ENCODE measurements at regions not wholly inside any gene's neighbourhood (a gene's known extent, or its start where the extent isn't known, plus 50 kb on each side); places are given as distances from the start of the nearest gene placed in this dataset.

DNA sequence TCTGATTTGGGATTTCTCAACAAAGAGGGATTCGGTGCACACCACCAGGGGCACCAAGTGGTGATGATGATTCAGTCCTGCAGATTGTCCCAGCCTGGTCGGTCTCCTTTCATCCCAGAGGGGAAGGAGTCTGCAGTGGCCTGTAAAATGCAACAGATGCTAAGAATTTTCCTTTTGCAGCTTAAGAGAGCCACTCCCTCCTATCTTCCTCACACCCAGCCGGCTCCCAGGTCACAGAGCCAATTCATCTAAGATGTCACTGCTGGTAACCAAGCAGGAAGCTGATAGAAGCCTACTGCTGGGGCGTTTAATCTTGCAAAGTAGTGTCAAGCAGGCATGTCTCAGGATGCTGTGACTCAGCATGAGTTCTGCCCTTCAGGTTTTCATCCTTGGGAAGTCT is 203.8 kb upstream of the LRFN2 start:
- no peak for DNase-seq

DNA sequence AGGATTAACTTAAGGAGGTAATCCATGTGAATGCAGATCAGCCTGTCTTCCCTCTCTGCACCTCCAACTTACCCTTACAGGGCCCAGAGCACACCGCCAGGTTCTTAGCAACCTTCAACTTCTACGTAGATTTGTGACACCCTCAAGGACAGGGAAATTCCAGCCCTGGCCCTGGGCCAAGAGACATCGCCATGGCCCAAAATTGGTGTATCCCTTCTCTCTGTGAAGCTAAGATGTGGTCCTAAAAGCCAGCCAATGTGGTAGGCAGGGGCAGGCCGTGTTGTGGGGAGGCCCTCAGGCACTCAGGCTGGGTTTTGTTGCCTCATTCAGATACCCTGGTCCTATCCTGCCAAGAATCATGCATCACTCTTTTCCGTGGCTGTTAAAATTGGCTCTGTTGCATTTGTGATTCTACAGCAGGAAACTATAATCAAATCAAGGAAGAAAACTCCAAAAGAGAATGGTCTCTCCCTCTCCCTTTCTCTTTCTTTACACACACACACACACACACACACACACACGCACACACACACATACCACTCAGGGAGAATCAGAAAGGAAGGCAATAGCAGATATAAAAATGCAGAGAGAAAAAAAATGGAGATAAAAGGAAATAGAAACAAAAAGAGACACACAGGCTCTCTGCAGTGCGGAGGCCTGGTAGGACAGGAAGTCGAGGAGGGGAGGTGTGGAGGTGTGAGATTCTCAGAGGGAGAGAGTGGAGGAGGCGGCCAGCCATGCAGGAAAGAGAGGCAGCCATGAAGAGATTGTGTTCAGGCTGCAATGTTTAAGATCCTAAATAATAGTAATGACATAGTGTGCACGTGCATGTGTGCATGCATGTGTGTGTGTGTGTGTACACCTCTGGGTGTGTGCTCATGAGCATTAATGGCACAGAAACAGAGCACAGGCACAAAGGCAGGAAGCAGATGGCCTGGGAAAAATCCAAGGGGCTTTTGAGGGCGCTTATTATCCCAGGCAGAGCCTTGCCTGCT is 201.8 kb upstream of the LRFN2 start:
- peak; percentile 21 to 46 for DNase-seq

DNA sequence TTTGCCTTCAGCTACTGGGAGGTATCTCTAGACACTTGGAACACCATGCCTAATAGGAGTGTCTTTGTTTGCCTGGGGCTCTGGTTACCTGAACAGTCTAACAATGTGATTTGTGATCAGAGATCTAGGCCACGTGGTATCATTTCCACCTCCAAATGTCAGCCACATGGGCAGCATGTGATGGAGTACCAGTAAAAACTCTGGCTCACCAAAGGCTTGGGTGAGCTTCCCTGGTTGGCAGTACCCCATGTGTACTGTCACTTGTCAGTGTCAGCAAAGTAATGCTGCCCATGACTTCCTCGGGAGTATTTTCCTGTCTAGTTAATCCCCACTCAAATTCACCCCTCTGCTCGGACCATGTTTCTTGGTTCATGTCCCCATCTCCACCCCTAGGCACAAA is 195.2 kb upstream of the LRFN2 start:
- DNase-seq: no peak

- no peak for DNase-seq
Measured at GRCh38 chr6:40780637-40781036, 193.5 kb upstream of the LRFN2 start.

DNA sequence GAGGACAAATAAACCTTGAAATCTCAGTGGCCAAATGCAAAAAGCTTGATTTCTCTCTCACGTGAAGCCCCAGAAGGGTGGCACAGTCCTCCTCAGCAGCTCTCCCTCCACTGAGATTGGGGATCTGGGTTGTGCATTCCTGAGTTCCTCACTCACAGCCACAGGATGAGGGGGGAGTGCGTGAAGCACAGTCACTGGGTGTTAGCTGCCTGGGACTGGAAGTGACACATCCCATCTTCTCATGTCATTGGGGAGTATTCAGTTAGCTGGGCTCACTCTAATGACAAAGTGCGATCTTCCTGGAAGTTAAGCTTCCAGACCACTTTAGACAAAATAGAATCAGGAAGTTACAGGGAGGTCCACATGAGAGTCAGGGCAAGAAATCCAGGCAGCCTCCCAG is 192.2 kb upstream of the LRFN2 start:
- DNase-seq: no peak

GRCh38 chr6:40778918-40779317 is 191.8 kb upstream of the LRFN2 start:
- no peak for DNase-seq

GRCh38 chr6:40778196-40778595 is 191.0 kb upstream of the LRFN2 start:
- no peak for DNase-seq

GRCh38 chr6:40774932-40775331 is 187.8 kb upstream of the LRFN2 start:
- DNase-seq: no peak

DNA sequence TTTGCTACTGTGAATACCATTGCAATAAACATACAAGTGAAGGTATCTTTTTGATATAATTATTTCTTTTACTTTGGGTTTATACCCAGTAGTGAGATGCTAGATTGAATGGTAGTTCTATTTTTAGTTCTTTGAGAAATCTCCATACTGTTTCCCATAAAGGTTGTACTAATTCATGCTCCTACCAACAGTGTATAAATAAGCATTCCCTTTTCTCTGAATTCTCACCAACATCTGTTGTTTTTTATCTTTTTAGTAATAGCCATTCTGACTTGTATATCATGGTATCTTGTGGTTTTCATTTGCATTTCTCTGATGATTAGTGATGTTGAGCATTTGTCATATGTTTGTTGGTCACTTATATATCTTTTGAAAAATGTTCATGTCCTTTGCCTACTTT is 183.6 kb upstream of the LRFN2 start:
- DNase-seq: no peak

DNA sequence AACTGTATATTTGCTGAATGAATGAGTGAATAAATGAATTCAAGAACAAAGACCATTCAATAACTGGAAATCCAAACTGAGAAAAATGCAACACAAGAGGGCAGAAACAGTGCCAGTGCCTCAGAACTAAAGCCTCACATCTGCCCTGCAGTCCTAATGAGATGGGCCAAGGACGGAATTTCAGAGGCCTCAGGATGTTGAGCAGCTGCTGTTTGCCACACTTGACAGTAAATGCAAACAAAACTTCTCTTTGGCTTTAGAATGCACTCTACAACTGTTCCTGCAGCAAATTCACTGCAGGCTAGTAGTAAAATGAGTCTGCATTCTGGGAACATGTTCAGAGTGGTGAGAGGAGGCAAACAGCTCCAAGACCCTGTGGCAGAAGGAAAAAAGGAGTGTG is 177.6 kb upstream of the LRFN2 start:
- DNase-seq: no peak

DNA sequence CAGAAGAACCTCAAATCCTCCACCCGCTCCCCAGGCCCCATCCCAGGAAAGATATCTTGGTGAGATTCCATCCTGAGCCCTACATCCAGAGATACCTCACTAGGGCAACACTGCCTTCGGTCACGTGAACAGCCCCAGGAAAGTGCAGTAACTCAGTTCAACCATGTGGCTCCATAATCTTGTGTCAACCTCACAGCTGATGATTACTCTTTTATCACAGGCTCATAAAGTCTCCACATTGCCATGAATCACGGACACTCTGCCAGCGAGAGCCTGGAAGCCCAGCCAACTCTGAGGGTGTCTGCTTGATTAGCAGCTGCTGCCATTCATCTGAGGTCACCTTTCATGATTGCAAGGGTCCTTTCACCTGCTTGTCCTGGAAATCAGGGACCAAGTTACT is 175.8 kb upstream of the LRFN2 start:
- no peak for DNase-seq

DNA sequence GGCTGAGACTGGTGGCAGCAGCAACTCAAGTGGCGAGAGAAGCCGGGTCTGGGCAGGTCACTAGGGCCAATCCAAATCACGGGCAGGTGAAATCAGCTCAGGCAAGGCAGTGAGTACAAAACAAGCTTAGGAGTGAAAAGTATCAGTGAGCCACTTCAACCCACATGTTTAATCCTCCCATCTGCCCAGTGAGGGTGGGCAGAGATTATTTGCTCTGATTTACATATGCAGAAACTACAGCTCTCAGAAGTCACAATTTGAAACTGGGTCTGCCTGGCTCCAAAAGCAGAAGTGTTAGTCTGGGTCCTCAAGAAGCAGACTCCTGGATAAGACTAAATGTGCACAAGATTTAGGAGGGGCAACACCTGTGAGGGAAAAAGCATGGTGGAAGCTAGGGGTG is 173.7 kb upstream of the LRFN2 start:
- no peak for DNase-seq

DNA sequence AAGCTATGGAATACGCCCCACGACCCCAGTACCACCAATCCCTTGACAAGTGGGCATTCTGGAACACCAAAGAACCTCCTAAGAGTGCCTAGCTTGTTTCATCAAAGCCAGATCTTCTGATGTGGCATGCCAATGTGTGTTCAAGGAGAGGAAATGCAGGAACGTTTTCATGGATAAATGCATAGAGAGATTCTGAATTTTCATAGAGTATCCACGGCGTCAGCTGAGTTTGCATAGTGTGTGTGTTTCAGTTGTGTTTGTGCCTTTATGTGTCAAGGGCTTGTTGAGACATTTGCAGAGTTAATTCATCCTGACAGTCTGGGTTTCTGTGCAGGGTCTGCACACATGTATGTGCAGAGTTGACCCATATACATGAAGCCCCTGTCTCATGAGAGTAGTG is 172.7 kb upstream of the LRFN2 start:
- no peak for DNase-seq

DNA sequence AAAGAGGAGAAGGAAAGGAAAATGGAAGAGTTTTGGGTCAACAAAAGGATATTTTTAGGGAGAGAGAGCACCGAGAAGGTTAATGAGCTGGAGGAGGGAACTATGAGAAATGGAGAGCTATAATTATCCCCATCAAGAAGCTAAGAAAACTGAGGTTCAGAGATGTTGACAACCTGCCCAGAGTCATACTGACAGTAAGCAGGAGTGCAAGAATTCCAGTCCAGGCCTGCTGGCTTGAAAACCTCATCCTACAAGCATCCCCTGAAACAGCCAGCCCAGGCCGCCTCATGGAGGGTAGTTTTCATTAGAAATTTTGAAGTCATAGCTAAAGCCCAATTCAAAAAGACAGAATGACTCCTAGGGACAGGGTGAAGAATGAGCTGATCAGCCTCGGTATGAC is 172.1 kb upstream of the LRFN2 start:
- no peak for DNase-seq

GRCh38 chr6:40755749-40756452 is 168.7 kb upstream of the LRFN2 start:
- no peak for DNase-seq

GRCh38 chr6:40755046-40755681 is 168.0 kb upstream of the LRFN2 start:
- no peak for DNase-seq

DNA sequence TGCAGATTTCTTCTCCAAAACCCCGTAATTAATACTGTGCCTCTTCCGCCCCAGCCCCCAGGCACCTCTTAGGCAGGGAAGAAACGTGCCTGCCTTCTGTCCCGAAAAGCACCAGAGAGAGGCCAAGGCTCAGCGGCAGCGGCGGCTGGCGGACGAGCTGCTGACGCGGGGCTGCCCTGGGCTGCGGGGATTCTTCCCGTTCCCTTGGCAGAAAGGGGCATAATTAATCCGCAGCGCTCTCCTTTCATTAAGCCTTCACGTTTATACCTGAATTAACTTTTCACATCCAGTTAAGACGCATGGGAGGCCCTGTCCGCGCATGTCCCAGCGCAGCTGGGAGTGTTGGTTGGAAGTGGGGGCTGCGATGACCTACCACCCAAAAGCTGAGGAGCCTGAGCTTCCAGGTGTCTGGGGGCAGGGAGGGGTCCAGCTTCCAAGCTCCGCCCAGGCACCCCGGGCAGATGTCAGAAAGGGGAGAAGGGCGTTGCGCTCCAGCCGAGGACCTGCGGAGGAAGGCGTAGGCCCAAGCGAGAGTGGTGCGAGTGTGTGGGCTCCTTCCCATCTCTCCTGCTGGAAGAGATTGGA is 167.4 kb upstream of the LRFN2 start:
- no peak for DNase-seq

- DNase-seq: no peak
Measured at GRCh38 chr6:40753675-40754448, 166.7 kb upstream of the LRFN2 start.

DNA sequence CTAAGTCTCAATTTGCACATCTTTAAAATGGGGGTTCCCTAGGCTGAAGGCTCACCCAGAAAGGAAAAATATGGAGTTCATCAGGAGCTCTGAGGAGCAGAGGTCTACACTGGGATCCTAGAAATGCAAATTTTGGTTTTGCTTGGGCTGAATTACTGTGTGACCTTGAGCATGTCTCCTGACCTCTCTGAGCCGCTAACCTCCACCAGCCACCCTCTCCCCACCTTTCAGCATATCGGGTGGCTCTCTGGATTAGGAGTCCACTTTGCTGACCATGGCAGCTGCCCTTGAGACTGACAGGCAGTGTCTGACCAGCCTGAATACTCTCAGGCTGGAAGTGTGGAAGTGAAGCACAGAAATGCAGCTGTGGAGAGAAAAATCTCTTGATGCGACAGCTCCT is 165.9 kb upstream of the LRFN2 start:
- no peak for DNase-seq

DNA sequence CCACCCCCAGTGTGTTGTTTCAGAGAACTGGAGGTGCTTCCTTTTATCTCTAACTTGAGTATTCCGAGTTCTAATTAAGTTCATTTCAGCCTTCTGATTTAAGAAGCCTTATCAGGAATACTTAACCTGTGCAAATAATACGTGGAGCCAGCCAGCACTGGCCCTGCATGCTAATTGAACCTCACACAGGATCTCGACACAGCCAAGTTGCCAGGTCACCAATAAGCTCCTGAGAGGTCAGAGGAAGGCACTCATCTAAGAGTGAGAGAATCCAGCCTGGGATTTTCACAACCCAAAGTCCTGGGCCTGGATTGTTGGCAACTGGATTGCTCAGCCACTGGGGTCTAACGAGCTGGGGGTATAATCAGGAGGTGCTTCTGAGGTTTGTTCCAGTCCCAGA is 157.7 kb upstream of the LRFN2 start:
- DNase-seq: no peak

- DNase-seq: no peak
Measured at GRCh38 chr6:40743690-40744446, 156.7 kb upstream of the LRFN2 start.

DNA sequence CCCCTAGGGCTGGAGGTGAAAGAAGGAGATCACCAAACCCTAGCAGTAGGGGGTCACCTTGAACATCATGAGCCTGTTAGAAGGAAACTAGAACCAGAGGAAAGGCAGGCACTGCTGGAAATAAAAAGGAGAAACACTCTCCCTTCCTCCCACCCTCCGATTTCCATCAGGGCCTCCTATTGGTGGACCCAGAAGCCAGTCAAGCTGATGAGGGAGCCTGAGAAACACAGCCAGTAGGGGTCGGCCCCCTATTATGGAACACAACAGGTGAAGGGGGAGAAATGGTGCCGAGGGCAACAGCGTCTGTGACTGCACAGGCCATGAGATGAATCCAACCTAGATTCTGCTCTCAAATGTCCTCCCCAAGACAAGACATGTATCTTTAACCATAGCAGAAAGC is 156.1 kb upstream of the LRFN2 start:
- DNase-seq: no peak
